HG03460 (cell line): ENCODE measurements at regions not wholly inside any gene's neighbourhood (a gene's known extent, or its start where the extent isn't known, plus 50 kb on each side); places are given as distances from the start of the nearest gene placed in this dataset.
A peak's percentile ranks its signal among the peaks of the same experiment; 100 is the strongest.
"Not testable (repeated sequence)": the region's sequence is repeated elsewhere in the genome, so short reads cannot be mapped to it uniquely, and the experiment has no call there.

Source experiments
- ATAC-seq: cut with Tn5 transposase; IDR thresholded peaks from one replicate; pipeline ENCODE4 v1.9.1; 2021; ENCODE audit not compliant: unreplicated experiment

DNA sequence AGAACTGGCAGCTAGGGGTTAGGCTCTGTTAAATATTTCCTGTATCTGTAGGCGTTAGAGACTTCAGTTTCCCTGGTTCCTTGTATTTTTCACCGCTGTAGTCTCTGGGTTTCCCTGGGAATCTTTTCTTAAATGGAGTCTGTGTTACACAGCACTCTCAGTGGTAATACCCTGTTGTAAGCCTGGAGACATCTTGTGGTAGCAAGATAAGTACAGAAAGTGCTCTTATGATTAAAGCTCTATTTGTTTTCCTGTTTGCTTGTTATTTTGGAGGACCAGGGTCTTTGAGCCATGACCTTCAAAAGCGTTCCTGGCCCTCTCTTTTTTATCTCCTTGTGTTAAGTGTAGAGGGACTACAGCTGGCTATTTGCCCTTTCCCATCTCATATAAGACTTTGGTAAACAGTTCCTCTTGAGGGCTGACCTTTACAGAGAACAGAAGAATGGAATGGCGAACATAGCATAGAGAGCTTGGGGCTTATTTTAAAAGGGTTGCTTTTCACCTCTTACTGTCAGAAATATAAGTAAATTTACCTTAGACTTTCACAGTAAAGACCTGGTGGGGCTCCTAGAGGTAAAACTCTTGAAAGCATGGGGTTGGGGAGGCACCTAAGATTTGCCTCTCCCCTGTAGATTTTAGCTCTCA, 782.5 kb downstream of the FAT4 start:
- ATAC-seq, result no peak

DNA sequence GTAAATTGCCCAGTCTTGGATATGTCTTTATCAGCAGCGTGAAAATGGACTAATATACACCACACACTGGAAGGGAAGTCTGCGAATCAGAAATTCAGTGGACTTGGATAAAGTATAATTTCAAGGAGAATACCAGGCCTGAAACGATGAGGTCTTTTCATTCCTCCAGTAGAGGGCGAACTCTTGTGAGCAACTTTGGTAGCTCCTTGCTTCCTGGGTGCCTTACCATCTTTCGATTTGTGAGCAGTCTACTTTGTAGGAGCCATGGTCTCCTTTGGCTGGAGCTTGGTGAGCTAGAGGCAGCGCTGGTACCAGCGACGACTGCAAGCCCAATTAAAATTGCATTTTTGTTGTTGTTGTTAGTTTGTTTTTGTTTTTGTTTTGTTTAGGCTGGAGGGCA, 791.9 kb downstream of the FAT4 start:
- no peak for ATAC-seq

DNA sequence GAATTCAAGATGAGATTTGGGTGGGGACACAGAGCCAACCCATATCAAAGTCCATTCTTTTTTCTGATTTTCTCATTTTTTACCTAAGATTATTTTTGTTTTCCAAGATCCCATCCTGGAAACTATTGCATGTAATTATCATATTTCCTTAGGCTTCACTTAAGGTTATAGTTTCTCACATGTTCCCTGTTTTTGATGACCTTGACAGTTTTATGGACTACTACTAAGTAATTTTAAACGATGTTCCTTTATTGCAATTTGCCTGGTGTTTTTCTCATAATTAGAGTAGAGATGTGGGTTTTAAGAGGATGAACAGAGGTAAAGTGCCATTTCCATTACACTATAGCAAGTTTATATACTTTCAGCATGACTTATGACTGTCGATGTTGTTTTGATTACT, 795.1 kb downstream of the FAT4 start:
- no peak for ATAC-seq

GRCh38 chr4:126113058-126113457, 798.3 kb downstream of the FAT4 start:
- no peak for ATAC-seq

GRCh38 chr4:126123611-126124325, 809.0 kb downstream of the FAT4 start:
- no peak for ATAC-seq

- no peak for ATAC-seq
Observed at GRCh38 chr4:126124818-126125217, 810.1 kb downstream of the FAT4 start.

GRCh38 chr4:126130215-126130614, 815.5 kb downstream of the FAT4 start:
- no peak for ATAC-seq

DNA sequence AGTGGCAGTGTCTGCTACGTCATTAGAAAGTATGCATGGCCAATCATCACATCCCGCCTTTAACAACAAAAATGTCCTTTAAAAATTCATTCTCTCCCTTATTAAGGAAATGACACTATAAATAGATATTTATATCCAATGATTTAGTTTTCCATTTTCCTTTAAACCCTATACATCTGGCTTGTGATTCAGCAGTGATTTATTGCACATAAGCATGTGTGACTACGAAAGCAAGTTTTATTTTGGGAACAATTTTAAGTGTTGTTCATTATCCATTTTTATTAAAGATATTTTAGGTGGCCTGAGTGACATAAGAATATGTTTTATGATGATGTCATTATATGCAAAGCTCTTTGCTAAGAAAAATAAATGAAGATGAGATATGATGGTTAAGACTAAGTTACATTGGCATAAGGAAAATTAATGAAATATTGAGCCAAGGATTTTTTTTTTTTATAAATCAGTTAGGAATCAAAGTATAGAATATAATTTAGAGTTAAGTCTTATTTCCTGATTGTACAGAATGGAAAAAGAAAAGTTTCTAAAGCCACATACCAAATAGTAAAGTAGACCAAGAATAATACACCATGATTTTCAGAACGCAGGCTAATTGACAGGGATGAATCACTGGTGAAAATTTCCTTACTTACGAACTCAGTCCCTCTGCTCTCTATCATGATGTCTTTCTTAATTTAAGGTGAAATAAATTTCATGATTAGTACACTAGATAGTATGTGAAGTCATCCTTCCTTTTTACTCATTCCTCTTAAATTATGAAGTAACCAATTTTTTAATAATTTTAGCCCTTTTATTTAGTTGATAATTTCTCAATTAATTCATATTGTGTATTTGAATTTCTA, 822.4 kb downstream of the FAT4 start:
- ATAC-seq, result no peak

GRCh38 chr4:126137782-126138170, 823.0 kb downstream of the FAT4 start:
- no peak for ATAC-seq

DNA sequence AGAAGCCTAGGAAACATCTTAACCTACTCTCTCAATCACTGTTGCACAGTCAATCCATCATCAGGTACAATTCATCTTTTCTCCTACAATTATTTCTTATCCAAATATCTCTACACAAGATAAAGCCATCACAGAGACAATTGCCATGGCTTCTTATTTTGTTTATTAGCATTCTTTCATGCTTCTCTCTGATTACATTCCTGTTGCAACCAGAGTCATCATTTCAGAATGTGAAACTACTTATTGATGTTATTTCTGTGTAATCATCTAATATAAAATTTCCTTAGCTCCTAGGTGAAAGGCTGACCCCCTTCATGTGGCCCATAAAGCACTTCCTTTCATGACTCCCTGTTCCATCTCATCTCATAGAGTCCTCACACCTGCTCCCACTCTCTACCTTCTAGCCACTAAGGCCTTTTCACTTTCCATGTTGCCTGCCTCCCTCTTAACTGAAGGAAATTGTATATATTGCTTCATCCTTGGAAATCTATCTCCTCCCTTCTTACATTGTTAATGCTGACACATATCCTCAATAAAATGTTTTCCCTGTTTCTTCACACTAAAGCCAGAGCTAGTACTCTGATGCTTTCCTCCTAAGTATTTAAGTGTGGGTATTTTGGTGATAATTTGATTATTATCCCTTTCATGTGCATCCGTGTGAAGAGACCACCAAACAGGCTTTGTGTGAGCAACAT, 829.9 kb downstream of the FAT4 start:
- no peak for ATAC-seq

GRCh38 chr4:126168484-126168883, 853.7 kb downstream of the FAT4 start:
- ATAC-seq, result no peak

DNA sequence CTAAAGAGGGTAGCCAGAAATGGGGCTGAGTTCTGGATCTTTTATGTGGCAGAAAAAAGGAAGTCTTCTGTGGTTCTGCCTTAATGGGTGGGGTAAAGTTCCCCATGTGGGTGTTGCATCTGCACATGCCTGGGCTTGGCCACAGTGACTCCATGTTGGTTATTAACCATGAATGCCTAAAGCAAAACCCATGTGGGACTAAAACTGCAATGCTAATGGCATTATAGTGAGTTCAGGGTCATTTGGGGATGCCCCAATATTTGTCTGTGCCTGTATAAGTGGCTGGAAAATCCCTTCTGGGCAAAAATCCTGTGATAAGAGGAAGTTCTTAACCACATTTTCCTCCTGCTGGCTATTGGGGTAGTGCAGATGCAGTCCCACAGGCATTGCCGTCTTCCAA, 857.4 kb downstream of the FAT4 start:
- ATAC-seq, result peak; percentile 57

DNA sequence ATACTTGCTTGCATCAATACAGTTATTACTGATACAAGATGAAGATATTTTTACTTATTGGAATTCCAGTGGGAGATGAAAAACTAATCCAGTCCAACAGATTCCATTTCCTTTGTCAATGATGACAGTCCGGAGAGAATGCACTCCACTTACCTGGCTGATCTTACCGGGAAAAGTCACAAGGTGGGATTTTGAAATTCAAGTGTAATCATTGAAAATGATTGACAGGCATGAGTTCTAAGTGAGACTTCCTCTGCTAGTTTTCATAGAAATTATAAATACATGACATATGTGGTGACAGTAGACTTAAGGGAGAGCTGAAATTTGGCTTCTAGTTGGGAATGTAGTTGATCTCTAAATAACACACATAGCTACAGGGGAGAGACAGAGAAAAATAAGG, 859.9 kb downstream of the FAT4 start:
- ATAC-seq, result no peak

DNA sequence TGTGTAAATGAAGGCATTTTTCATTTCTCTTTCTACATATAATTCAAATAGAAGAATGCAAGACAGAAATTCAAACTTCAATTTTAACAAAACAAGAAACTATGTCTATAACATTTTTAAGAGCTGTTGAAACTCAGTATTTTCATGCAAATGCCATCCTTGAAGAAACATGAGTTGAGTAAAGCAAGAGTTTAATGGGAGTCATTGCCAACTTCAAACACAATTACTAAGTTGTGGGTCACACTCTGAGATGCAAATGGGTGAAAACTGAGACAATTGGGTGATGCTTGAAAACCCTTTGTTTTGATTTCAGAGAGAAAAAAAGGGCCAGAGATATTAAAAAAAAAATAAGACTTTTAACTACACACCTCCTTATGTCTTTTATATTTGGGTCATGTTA, 865.9 kb downstream of the FAT4 start:
- ATAC-seq, result no peak

GRCh38 chr4:126182336-126182735, 867.6 kb downstream of the FAT4 start:
- ATAC-seq, result no peak

GRCh38 chr4:126182786-126183185, 868.0 kb downstream of the FAT4 start:
- ATAC-seq, result no peak

- ATAC-seq, result no peak
Observed at GRCh38 chr4:126183206-126183605, 868.5 kb downstream of the FAT4 start.

DNA sequence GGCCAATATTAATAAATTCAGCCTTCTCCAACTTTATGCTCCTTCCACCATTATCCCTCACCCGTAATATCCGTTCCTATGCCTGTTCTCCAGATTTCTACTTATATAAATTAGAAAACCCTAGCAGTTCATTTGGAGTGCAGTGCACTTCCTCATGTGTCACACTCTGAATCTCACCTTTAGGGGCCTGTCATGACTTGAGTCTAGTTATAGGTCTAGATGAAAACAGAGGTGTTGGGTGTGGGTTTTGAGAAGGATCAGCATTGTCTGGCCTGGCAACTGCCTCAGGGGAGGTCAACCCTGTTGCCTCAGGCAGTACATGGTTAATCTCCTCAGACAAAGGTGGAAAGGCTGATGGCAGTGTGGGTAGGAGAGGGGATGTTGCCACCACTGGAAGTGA, 876.8 kb downstream of the FAT4 start:
- no peak for ATAC-seq

GRCh38 chr4:126192506-126192905, 877.8 kb downstream of the FAT4 start:
- no peak for ATAC-seq

- ATAC-seq, result not testable (repeated sequence)
Observed at GRCh38 chr4:126201251-126202138, 886.7 kb downstream of the FAT4 start.
